ENCODE measurements at regions not wholly inside any gene's neighbourhood (a gene's known extent, or its start where the extent isn't known, plus 50 kb on each side); places are given as distances from the start of the nearest gene placed in this dataset.

DNA sequence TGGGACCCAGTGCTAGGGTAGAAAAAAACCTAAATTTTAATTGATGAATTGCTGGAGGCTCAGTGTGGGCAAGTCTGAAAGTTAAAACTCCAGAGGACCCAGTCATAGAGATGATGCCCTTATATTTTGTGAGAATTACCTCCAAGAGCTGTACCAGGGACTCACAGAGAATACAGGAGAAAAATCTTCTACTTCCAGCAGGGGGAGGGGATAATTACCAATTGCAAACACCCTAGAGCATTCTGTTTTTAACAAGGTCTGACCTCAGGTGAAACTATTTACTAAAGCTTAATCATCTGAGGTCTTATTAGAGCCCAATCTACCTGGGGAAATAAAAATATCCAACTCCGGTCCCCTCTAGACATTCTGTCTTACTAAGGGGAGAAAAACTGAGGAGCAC is 994.7 kb upstream of the MIR17HG start:
- TF ChIP-seq, protein P1, sequence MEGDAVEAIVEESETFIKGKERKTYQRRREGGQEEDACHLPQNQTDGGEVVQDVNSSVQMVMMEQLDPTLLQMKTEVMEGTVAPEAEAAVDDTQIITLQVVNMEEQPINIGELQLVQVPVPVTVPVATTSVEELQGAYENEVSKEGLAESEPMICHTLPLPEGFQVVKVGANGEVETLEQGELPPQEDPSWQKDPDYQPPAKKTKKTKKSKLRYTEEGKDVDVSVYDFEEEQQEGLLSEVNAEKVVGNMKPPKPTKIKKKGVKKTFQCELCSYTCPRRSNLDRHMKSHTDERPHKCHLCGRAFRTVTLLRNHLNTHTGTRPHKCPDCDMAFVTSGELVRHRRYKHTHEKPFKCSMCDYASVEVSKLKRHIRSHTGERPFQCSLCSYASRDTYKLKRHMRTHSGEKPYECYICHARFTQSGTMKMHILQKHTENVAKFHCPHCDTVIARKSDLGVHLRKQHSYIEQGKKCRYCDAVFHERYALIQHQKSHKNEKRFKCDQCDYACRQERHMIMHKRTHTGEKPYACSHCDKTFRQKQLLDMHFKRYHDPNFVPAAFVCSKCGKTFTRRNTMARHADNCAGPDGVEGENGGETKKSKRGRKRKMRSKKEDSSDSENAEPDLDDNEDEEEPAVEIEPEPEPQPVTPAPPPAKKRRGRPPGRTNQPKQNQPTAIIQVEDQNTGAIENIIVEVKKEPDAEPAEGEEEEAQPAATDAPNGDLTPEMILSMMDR (IDR thresholded peaks at IDR 0.05): no peak
- no peak overlapping the region for H3K4me3 ChIP-seq
- no peak for DNase-seq
- no peaks in the 10 kb centered on the region for H3K4me1 ChIP-seq
- no peaks in the 10 kb centered on the region for H3K36me3 ChIP-seq
- H3K27ac ChIP-seq: no peak overlapping the region
- intact Hi-C loops (cut with DNase I): no loop called here
- H3K9me3 ChIP-seq: peaks cover 0 to 36% (median 0%) of the 10 kb centered on the region in 11 donors
- 78 to 86% methylated on average over 1 of the region's 1 CpG for WGBS, 2 donors
- no peaks in the 10 kb centered on the region for H3K27me3 ChIP-seq
- no peak for ATAC-seq

DNA sequence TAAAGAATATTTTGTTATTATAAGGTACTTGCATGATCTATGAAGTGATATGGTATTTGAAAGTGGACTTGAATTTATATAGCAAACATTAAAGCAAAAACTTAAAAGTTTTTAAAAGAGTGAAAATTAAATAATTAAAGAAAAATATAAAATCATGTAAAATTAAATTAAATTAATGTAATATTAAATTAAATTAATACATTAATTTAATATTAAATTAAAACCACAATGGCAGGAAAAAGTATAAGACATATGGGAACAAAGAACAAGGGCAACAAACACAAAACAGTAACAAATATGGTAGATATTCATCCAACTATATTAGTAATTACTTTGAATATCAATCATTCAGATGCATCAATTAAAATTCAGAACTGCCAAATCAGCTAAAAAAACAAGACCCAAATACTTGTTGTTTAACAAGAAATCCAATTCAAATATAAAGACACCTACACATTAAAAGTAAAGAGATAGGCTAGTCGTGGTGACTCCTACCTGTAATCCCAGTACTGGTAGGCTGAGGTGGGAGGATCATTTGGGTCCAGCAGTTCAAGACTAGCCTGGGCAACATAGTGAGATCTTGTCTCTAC is 992.2 kb upstream of the MIR17HG start:
- no peak for ATAC-seq
- intact Hi-C loops (cut with DNase I): no loop called here
- TF ChIP-seq, protein P1 (IDR thresholded peaks at IDR 0.05): no peak

DNA sequence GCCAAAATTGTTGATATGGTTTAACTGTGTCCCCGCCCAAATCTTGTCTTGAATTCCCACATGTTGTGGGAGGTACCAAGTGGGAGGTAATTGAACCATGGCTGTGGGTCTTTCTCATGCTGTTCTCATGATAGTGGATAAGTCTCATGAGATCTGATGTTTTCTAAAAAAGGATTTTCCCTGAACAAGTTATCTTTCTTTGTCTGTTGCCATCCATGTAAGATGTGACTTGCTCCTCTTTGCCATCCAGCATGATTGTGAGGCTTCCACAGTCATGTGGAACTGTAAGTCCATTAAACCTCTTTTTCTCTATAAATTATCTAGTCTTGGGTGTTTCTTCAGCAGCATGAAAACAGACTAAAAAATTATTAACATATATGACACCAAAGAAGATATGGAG is 986.7 kb upstream of the MIR17HG start:
- TF ChIP-seq, protein P1 (IDR thresholded peaks at IDR 0.05): no peak
- intact Hi-C loops (cut with DNase I): loop anchor here in 2 of 10 donors (10.0 kb wide), 3 partner anchors 276 to 504 kb away; no protein-coding TSS in a partner anchor
- no peaks in the 10 kb centered on the region for H3K4me1 ChIP-seq
- no peaks in the 10 kb centered on the region for H3K36me3 ChIP-seq
- H3K27ac ChIP-seq: no peak overlapping the region
- no peak overlapping the region for H3K4me3 ChIP-seq
- DNase-seq: no peak
- 69 to 81% methylated on average over 1 of the region's 1 CpG for WGBS, 2 donors
- no peaks in the 10 kb centered on the region for H3K27me3 ChIP-seq
- no peak for ATAC-seq
- H3K9me3 ChIP-seq: peaks cover 0 to 14% (median 0%) of the 10 kb centered on the region in 11 donors

More for the DNA sequence above, 992.2 kb upstream of the MIR17HG start:
- no peak overlapping the region for H3K27ac ChIP-seq
- H3K27me3 ChIP-seq: no peaks in the 10 kb centered on the region
- H3K9me3 ChIP-seq: peaks cover 0 to 23% (median 0%) of the 10 kb centered on the region in 11 donors
- 73 to 82% methylated on average over 1 of the region's 1 CpG for WGBS, 2 donors
- no peak for DNase-seq
- no peak overlapping the region for H3K4me3 ChIP-seq
- H3K4me1 ChIP-seq: no peaks in the 10 kb centered on the region
- H3K36me3 ChIP-seq: no peaks in the 10 kb centered on the region

DNA sequence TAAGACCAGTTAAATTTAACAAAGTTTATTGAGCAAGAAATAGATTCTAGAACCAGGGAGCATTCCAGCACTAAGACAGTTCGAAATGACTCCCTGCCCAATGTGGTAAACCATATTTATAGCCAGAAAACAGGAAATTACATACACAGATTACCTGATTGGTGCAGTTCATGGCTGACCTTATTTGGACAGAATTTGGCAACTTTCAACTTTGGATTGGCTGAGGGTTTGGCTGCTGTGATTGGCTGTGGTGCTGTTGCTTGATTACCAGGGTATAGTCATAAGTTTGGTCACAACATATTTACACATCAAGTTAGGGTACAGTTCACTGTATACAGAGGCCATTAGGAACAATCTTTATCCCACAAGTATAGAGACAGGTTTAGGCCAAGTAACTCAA is 984.8 kb upstream of the MIR17HG start:
- Histone ChIP-seq H3K27me3 (no peaks in the 10 kb centered on the region), H3K27ac (no peak overlapping the region), H3K4me1 (no peaks in the 10 kb centered on the region), H3K4me3 (no peak overlapping the region), H3K36me3 (no peaks in the 10 kb centered on the region), H3K9me3 (peaks cover 0 to 9% (median 0%) of the 10 kb centered on the region in 11 donors)
- ATAC-seq: no peak
- 49 to 69% methylated on average over 1 of the region's 1 CpG for WGBS, 2 donors
- intact Hi-C loops (cut with DNase I): loop anchor here in 2 of 10 donors (10.0 kb wide), 3 partner anchors 278 to 502 kb away; no protein-coding TSS in a partner anchor
- no peak for DNase-seq
- TF ChIP-seq, protein P1 (IDR thresholded peaks at IDR 0.05): no peak

Data from heart right ventricle (tissue), 16 donors.